ENCODE measurements at regions not wholly inside any gene's neighbourhood (a gene's known extent, or its start where the extent isn't known, plus 50 kb on each side); places are given as distances from the start of the nearest gene placed in this dataset.

GRCh38 chr18:8507361-8507760 is 101.9 kb upstream of the RAB12 start:
- in situ Hi-C loops (cut with HindIII; ENCODE audit: low pct_unique_long_range_greater_than_20kb, low sequenced_read_pairs): no loop called here
- no peaks in the 10 kb centered on the region for H3K36me3 ChIP-seq (ENCODE audit: control insufficient read depth, insufficient read depth, low read length)
- BruUV-seq (replicated peaks): no TSS peak
- no peaks in the 10 kb centered on the region for H3K4me1 ChIP-seq (ENCODE audit: control insufficient read depth, insufficient read depth, low read length)
- ChIA-PET CTCF (no interaction called here), POLR2A (no interaction called here)
- no peak for ATAC-seq
- TF ChIP-seq CTCF (IDR thresholded peaks at IDR 0.05) (no peak; the same call in 1 of the 2 replicates), SIN3A (IDR thresholded peaks at IDR 0.05; ENCODE audit: borderline replicate concordance, insufficient read depth, low read depth, low read length) (no peak), TCF7L2 (IDR thresholded peaks at IDR 0.05; ENCODE audit: low read depth, low read length) (no peak), POLR2AphosphoS5 (IDR thresholded peaks at IDR 0.05; ENCODE audit: low read depth, low read length) (no peak), REST (IDR thresholded peaks at IDR 0.05; ENCODE audit: insufficient read depth in 1 of 2, low read depth in 2 of 2, low read length in 1 of 2) (no peak)
- H3K9me3 ChIP-seq (ENCODE audit: control insufficient read depth, insufficient read depth, low read depth, low read length): no peaks in the 10 kb centered on the region
- intact Hi-C loops (cut with micrococcal nuclease; ENCODE audit: unreplicated experiment): no loop called here
- no peak overlapping the region for H3K4me3 ChIP-seq (ENCODE audit: low read depth in 2 of 2, low read length in 2 of 2)
- no peak for DNase-seq (ENCODE audit: low read depth, low spot score)
- H3K27me3 ChIP-seq (ENCODE audit: control insufficient read depth, insufficient read depth, low read length): peaks cover 5% of the 10 kb centered on the region
- H3K27ac ChIP-seq (ENCODE audit: low read length): no peak overlapping the region

GRCh38 chr18:8507915-8508705 is 101.1 kb upstream of the RAB12 start:
- TF ChIP-seq CTCF (IDR thresholded peaks at IDR 0.05) (no peak), TCF7L2 (IDR thresholded peaks at IDR 0.05; ENCODE audit: low read depth, low read length) (no peak), REST (IDR thresholded peaks at IDR 0.05; ENCODE audit: insufficient read depth in 1 of 2, low read depth in 2 of 2, low read length in 1 of 2) (no peak), SIN3A (IDR thresholded peaks at IDR 0.05; ENCODE audit: borderline replicate concordance, insufficient read depth, low read depth, low read length) (no peak), POLR2AphosphoS5 (IDR thresholded peaks at IDR 0.05; ENCODE audit: low read depth, low read length) (no peak)
- intact Hi-C loops (cut with micrococcal nuclease; ENCODE audit: unreplicated experiment): no loop called here
- no peaks in the 10 kb centered on the region for H3K9me3 ChIP-seq (ENCODE audit: control insufficient read depth, insufficient read depth, low read depth, low read length)
- H3K27ac ChIP-seq (ENCODE audit: low read length): no peak overlapping the region
- ChIA-PET CTCF (interaction anchor here (0.7 kb wide), 1 partner anchor 28 kb away, joined by 4 read pairs; no protein-coding TSS in a partner anchor), POLR2A (no interaction called here)
- BruUV-seq (replicated peaks): no TSS peak
- in situ Hi-C loops (cut with HindIII; ENCODE audit: low pct_unique_long_range_greater_than_20kb, low sequenced_read_pairs): no loop called here
- H3K36me3 ChIP-seq (ENCODE audit: control insufficient read depth, insufficient read depth, low read length): no peaks in the 10 kb centered on the region
- H3K4me3 ChIP-seq (ENCODE audit: low read depth in 2 of 2, low read length in 2 of 2): no peak overlapping the region
- ATAC-seq (no peak), DNase-seq (ENCODE audit: low read depth, low spot score) (no peak)
- H3K4me1 ChIP-seq (ENCODE audit: control insufficient read depth, insufficient read depth, low read length): no peaks in the 10 kb centered on the region
- H3K27me3 ChIP-seq (ENCODE audit: control insufficient read depth, insufficient read depth, low read length): peaks cover 5% of the 10 kb centered on the region
